K562 (cell line): ENCODE measurements at regions not wholly inside any gene's neighbourhood (a gene's known extent, or its start where the extent isn't known, plus 50 kb on each side); places are given as distances from the start of the nearest gene placed in this dataset.

Experiments used
- CHD7 ChIP-seq: fragments of 200-600 bp; sonication (generic); IDR thresholded peaks from one replicate; pipeline ENCODE4 v1.6.1; 2012; ENCODE audit warnings: mild to moderate bottlenecking, low read depth, low read length, inconsistent platforms
- CSDE1 ChIP-seq, 2 experiments: fragments of 450-650 bp; IDR thresholded peaks; 2 replicates each; pipeline ENCODE4 v1.6.1; 2016; ENCODE audit warnings: mild to moderate bottlenecking in 1 of 2
- EGR1 ChIP-seq: fragments of 450-650 bp; conservative IDR thresholded peaks from 2 replicates; pipeline ENCODE4 v1.6.1; 2017; ENCODE audit warnings: mild to moderate bottlenecking
- GTF2A2 ChIP-seq: IDR thresholded peaks from 2 replicates; pipeline ENCODE4 v1.6.1; 2016; ENCODE audit warnings: mild to moderate bottlenecking, missing genetic modification characterization, missing compliant biosample characterization
- MEF2D ChIP-seq: conservative IDR thresholded peaks from 2 replicates; pipeline ENCODE4 v1.6.1; 2016; ENCODE audit warnings: low read depth, missing genetic modification characterization, missing compliant biosample characterization
- TBL1XR1 ChIP-seq, 2 experiments: IDR thresholded peaks; 2 replicates each; pipeline ENCODE4 v1.6.1; 2012; ENCODE audit warnings: improper control_type of control experiment in 2 of 2, low read length in 2 of 2, mild to moderate bottlenecking in 1 of 2
- TCF7L2 ChIP-seq: fragments of 150-350 bp; IDR thresholded peaks from 2 replicates; pipeline ENCODE4 v1.6.1; 2016; ENCODE audit warnings: low read depth, mild to moderate bottlenecking, low read length, moderate library complexity
- VEZF1 ChIP-seq: fragments of 200-800 bp; sonication (Bioruptor generic); IDR thresholded peaks from 2 replicates; pipeline ENCODE4 v1.6.1; 2017; ENCODE audit warnings: missing genetic modification characterization, missing compliant biosample characterization
- ZNF764 ChIP-seq: fragments of 250-450 bp; sonication (Bioruptor Pico); IDR thresholded peaks from 2 replicates; pipeline ENCODE4 v1.4.0; 2020; ENCODE audit warnings: low read depth, mild to moderate bottlenecking, moderate library complexity
- TF ChIP-seq, protein P1 (sequence below): sonication (generic); formaldehyde crosslinking; IDR thresholded peaks from 2 replicates; pipeline ENCODE4 v1.8.0; 2023; ENCODE audit warnings: mild to moderate bottlenecking, missing genetic modification reagents

GRCh38 chr2:63741884-63742579 lies 99.7 kb upstream of the UGP2 start (continued):
- TF ChIP-seq CHD7 (no peak), GTF2A2 (no peak), VEZF1 (CRISPR knock-in tag) (no peak), EGR1 (no peak), CSDE1 (IDR thresholded peaks at IDR 0.05) (no peak), MEF2D (tag) (no peak), ZNF764 (CRISPR knock-in tag) (no peak), TCF7L2 (no peak), TBL1XR1 (IDR thresholded peaks at IDR 0.05; ENCODE audit: low read length in 2 of 2) (no peak)
- TF ChIP-seq, protein P1, sequence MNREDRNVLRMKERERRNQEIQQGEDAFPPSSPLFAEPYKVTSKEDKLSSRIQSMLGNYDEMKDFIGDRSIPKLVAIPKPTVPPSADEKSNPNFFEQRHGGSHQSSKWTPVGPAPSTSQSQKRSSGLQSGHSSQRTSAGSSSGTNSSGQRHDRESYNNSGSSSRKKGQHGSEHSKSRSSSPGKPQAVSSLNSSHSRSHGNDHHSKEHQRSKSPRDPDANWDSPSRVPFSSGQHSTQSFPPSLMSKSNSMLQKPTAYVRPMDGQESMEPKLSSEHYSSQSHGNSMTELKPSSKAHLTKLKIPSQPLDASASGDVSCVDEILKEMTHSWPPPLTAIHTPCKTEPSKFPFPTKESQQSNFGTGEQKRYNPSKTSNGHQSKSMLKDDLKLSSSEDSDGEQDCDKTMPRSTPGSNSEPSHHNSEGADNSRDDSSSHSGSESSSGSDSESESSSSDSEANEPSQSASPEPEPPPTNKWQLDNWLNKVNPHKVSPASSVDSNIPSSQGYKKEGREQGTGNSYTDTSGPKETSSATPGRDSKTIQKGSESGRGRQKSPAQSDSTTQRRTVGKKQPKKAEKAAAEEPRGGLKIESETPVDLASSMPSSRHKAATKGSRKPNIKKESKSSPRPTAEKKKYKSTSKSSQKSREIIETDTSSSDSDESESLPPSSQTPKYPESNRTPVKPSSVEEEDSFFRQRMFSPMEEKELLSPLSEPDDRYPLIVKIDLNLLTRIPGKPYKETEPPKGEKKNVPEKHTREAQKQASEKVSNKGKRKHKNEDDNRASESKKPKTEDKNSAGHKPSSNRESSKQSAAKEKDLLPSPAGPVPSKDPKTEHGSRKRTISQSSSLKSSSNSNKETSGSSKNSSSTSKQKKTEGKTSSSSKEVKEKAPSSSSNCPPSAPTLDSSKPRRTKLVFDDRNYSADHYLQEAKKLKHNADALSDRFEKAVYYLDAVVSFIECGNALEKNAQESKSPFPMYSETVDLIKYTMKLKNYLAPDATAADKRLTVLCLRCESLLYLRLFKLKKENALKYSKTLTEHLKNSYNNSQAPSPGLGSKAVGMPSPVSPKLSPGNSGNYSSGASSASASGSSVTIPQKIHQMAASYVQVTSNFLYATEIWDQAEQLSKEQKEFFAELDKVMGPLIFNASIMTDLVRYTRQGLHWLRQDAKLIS (CRISPR knock-in tag) = no peak
